OCI-LY7 (cell line): ENCODE measurements at regions not wholly inside any gene's neighbourhood (a gene's known extent, or its start where the extent isn't known, plus 50 kb on each side); places are given as distances from the start of the nearest gene placed in this dataset.
"Not testable (repeated sequence)": the region's sequence is repeated elsewhere in the genome, so short reads cannot be mapped to it uniquely, and the experiment has no call there.

Experiments
- BruUV-seq: library from RNA; stranded (reverse); fragments of 400-500 nt; replicated peaks from 2 replicates; lab custom pipeline; 2021; lab: Mats Ljungman, UMichigan
- CTCF ChIA-PET: fragments of 300-600 bp; sonication (Branson Sonifier 250); formaldehyde crosslinking; loops from one replicate; lab custom pipeline; 2022; ENCODE audit warnings: antibody characterized with exemption; ENCODE audit not compliant: unreplicated experiment; lab: Charles Lee
- POLR2A ChIA-PET: fragments of 300-600 bp; sonication (Branson Sonifier 250); formaldehyde crosslinking; loops from one replicate; lab custom pipeline; 2022; ENCODE audit warnings: antibody characterized with exemption; lab: Charles Lee
- DNase-seq: peaks from one replicate; pipeline ENCODE4 v3.0.0-alpha.2; 2015; ENCODE audit warnings: low spot score
- H2AFZ ChIP-seq: fragments of 200-600 bp; sonication (generic), shearing (Covaris generic); 2 replicates; pipeline ENCODE4 v1.6.1; 2014; ENCODE audit warnings: mild to moderate bottlenecking, antibody characterized with exemption, low read length, moderate library complexity
- H3K27ac ChIP-seq: fragments of 200-600 bp; sonication (generic); 2 replicates; pipeline ENCODE4 v1.5.1; 2014; ENCODE audit warnings: mixed run types, low read depth, mild to moderate bottlenecking, moderate library complexity, low read length, inconsistent platforms; ENCODE audit not compliant: poor library complexity, severe bottlenecking
- H3K36me3 ChIP-seq: fragments of 200-600 bp; sonication (generic); 2 replicates; pipeline ENCODE4 v1.6.1; 2014; ENCODE audit warnings: mild to moderate bottlenecking, antibody characterized with exemption, low read length, moderate library complexity, mixed read lengths; ENCODE audit not compliant: insufficient read depth
- H3K4me1 ChIP-seq: fragments of 200-600 bp; sonication (generic); 2 replicates; pipeline ENCODE4 v1.5.1; 2014; ENCODE audit warnings: mild to moderate bottlenecking, low read length; ENCODE audit not compliant: insufficient read depth, poor library complexity, severe bottlenecking
- H3K4me2 ChIP-seq: fragments of 200-600 bp; sonication (generic); 2 replicates; pipeline ENCODE4 v1.6.1; 2014; ENCODE audit warnings: mild to moderate bottlenecking, low read length
- H3K4me3 ChIP-seq: fragments of 200-600 bp; sonication (generic); 2 replicates; pipeline ENCODE4 v1.5.1; 2014; ENCODE audit warnings: mild to moderate bottlenecking, low read depth, low read length; ENCODE audit not compliant: poor library complexity, severe bottlenecking
- H3K79me2 ChIP-seq: fragments of 200-600 bp; sonication (generic); 2 replicates; pipeline ENCODE4 v1.6.1; 2016; ENCODE audit warnings: low read depth, mild to moderate bottlenecking, low read length, moderate library complexity, mixed read lengths; ENCODE audit not compliant: insufficient read depth
- H3K9me2 ChIP-seq: fragments of 200-600 bp; sonication (generic); 2 replicates; pipeline ENCODE4 v1.6.1; 2016; ENCODE audit warnings: mild to moderate bottlenecking, low read length, mixed read lengths; ENCODE audit not compliant: insufficient read depth
- H3K9me3 ChIP-seq: fragments of 200-600 bp; sonication (generic); 2 replicates; pipeline ENCODE4 v1.6.1; 2014; ENCODE audit warnings: mild to moderate bottlenecking, mixed run types, low read length, mixed read lengths
- H4K20me1 ChIP-seq: fragments of 200-600 bp; sonication (generic); 2 replicates; pipeline ENCODE4 v1.6.1; 2014; ENCODE audit warnings: mild to moderate bottlenecking, antibody characterized with exemption, low read length, moderate library complexity, mixed read lengths; ENCODE audit not compliant: insufficient read depth
- EZH2phosphoT487 ChIP-seq: fragments of 200-600 bp; sonication (generic); IDR thresholded peaks from 2 replicates; pipeline ENCODE4 v1.6.1; 2018; ENCODE audit warnings: low read depth, borderline replicate concordance, mild to moderate bottlenecking, mixed run types, antibody characterized with exemption, low read length, moderate library complexity, mixed read lengths
- intact Hi-C: fragments of 100-400 bp; cut with micrococcal nuclease; formaldehyde crosslinking; loops from one replicate; pipeline ENCODE4 v1.10.0; 2022; ENCODE audit not compliant: unreplicated experiment
- TF ChIP-seq, protein P1 (sequence below): fragments of 200-600 bp; sonication (generic); conservative IDR thresholded peaks from 2 replicates; pipeline ENCODE4 v1.5.1; 2014; ENCODE audit warnings: mild to moderate bottlenecking, antibody characterized with exemption, low read length, moderate library complexity, mixed read lengths

DNA sequence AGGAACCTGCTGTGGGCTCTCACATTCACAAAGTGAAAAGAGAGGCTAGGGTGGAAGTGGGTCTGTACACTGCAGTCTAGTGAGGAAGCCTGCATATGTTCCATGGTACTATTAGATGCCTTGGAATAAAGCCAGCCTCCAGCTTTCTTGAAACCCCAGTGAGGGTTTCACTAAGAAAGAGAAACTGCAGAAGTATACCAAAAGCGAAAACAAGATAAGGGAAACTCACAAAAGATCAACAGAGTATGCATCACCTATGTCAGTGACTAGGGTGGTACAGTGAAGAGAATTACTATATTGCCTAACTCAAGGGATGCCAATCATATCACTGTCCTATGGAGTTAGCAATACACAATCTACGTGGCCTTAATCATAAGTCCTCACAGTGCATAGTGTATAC, 212.5 kb upstream of the GADL1 start:
- Histone ChIP-seq H3K4me2 (no peak overlapping the region), H3K4me3 (no peak overlapping the region), H3K36me3 (no peaks in the 10 kb centered on the region), H3K9me3 (no peaks in the 10 kb centered on the region), H3K27ac (no peak overlapping the region), H3K9me2 (no peaks in the 10 kb centered on the region), H3K4me1 (no peaks in the 10 kb centered on the region), H2AFZ (no peak overlapping the region), H3K79me2 (no peaks in the 10 kb centered on the region), H4K20me1 (no peaks in the 10 kb centered on the region)
- POLR2A ChIA-PET, result no interaction called here
- TF ChIP-seq, protein P1, sequence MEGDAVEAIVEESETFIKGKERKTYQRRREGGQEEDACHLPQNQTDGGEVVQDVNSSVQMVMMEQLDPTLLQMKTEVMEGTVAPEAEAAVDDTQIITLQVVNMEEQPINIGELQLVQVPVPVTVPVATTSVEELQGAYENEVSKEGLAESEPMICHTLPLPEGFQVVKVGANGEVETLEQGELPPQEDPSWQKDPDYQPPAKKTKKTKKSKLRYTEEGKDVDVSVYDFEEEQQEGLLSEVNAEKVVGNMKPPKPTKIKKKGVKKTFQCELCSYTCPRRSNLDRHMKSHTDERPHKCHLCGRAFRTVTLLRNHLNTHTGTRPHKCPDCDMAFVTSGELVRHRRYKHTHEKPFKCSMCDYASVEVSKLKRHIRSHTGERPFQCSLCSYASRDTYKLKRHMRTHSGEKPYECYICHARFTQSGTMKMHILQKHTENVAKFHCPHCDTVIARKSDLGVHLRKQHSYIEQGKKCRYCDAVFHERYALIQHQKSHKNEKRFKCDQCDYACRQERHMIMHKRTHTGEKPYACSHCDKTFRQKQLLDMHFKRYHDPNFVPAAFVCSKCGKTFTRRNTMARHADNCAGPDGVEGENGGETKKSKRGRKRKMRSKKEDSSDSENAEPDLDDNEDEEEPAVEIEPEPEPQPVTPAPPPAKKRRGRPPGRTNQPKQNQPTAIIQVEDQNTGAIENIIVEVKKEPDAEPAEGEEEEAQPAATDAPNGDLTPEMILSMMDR, result no peak
- no peak for TF ChIP-seq EZH2phosphoT487
- intact Hi-C loops, result no loop called here
- no peak for DNase-seq
- BruUV-seq, result no TSS peak
- CTCF ChIA-PET, result no interaction called here

DNA sequence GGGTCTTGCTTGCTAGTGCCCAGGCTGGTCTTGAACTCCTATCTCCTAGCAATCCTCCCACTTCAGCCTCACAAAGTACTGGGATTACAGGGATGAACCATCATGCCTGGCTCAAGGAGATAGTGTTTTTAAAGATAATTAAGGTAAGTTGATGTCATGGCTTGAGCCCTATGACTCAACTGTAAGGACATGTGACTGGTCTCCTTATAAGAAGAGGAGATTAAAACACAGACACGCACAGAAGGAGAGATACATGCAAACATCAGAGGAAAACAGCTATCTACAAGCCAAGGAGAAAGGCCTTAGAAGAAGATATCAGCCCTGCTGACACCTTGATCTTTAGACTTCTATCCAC, 220.4 kb upstream of the GADL1 start:
- H3K4me2 ChIP-seq, result no peak overlapping the region
- no peaks in the 10 kb centered on the region for H3K9me2 ChIP-seq
- intact Hi-C loops, result no loop called here
- no peaks in the 10 kb centered on the region for H3K9me3 ChIP-seq
- H4K20me1 ChIP-seq, result no peaks in the 10 kb centered on the region
- ChIA-PET POLR2A (no interaction called here), CTCF (no interaction called here)
- H3K4me1 ChIP-seq, result no peaks in the 10 kb centered on the region
- no peak overlapping the region for H2AFZ ChIP-seq
- no peaks in the 10 kb centered on the region for H3K79me2 ChIP-seq
- no TSS peak for BruUV-seq
- TF ChIP-seq, protein P1, result no peak
- TF ChIP-seq EZH2phosphoT487, result no peak
- no peak overlapping the region for H3K27ac ChIP-seq
- H3K36me3 ChIP-seq, result no peaks in the 10 kb centered on the region
- DNase-seq, result no peak
- H3K4me3 ChIP-seq, result no peak overlapping the region

DNA sequence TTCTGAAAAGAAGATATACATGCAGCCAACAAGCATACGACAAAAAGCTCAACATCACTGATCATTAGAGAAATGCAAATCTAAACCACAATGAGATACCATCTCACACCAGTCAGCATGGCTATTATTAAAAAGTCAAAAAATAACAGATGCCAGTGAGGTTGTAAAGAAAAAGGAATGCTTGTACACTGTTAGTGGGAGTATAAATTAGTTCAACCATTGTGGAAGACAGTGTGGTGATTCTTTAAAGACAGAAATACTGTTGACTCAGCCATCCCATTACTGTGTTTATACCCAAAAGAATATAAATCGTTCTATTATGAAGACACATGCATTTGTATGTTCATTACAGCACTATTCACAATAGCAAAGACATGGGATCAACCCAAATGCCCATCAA, 221.1 kb upstream of the GADL1 start:
- intact Hi-C loops, H3K4me1 ChIP-seq, H3K36me3 ChIP-seq, H3K9me3 ChIP-seq, H4K20me1 ChIP-seq, H3K4me2 ChIP-seq, DNase-seq, H3K4me3 ChIP-seq, H3K27ac ChIP-seq, POLR2A ChIA-PET, H3K9me2 ChIP-seq, H3K79me2 ChIP-seq, CTCF ChIA-PET, H2AFZ ChIP-seq, BruUV-seq: not testable (repeated sequence)
